IPS-18a (cell line): ENCODE measurements at regions not wholly inside any gene's neighbourhood (a gene's known extent, or its start where the extent isn't known, plus 50 kb on each side); places are given as distances from the start of the nearest gene placed in this dataset.

ENCODE experiments used
- H3K27ac ChIP-seq: one replicate; pipeline ENCODE4 v1.5.1; 2013; ENCODE audit warnings: low read length
- H3K27me3 ChIP-seq: one replicate; pipeline ENCODE4 v1.6.1; 2013; ENCODE audit warnings: mild to moderate bottlenecking, low read length; ENCODE audit not compliant: control insufficient read depth, insufficient read depth
- H3K36me3 ChIP-seq: one replicate; pipeline ENCODE4 v1.6.1; 2013; ENCODE audit warnings: low read depth, low read length; ENCODE audit not compliant: control insufficient read depth
- H3K4me1 ChIP-seq: one replicate; pipeline ENCODE4 v1.6.1; 2013; ENCODE audit warnings: low read depth, low read length; ENCODE audit not compliant: control insufficient read depth
- H3K4me3 ChIP-seq: one replicate; pipeline ENCODE4 v1.5.1; 2013; ENCODE audit warnings: low read length
- H3K9ac ChIP-seq: one replicate; pipeline ENCODE4 v1.6.1; 2013; ENCODE audit warnings: mild to moderate bottlenecking, low read length, moderate library complexity
- H3K9me3 ChIP-seq: one replicate; pipeline ENCODE4 v1.6.1; 2013; ENCODE audit warnings: low read depth, low read length; ENCODE audit not compliant: control insufficient read depth

DNA sequence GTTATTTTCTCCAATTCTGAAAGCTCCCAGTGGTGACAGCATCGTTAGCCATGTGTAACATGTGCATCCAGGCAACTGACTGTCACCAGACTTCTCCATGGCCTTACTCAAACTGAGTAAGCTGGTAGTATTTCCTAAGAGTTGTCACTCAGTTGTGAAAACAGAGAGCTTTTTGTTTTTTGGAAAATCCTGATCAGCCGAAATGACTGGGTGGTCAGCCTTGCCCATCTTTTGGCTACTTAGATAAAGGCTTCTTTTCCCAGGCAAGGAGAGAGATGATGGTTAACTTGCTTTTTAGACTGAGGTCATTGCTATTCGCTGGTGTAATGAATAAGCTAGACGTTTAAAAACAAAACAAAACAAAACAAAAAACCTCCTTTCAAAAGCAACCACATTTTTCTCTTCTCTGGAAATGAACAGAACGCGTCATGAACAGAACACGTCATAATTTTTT is 159.5 kb upstream of the KLF14 start:
- no peak overlapping the region for H3K4me3 ChIP-seq
- H3K27ac ChIP-seq, result no peak overlapping the region
- no peak overlapping the region for H3K9ac ChIP-seq
- H3K27me3 ChIP-seq, result no peaks in the 10 kb centered on the region
- no peaks in the 10 kb centered on the region for H3K9me3 ChIP-seq
- H3K36me3 ChIP-seq, result no peaks in the 10 kb centered on the region
- H3K4me1 ChIP-seq, result peaks cover 12% of the 10 kb centered on the region

DNA sequence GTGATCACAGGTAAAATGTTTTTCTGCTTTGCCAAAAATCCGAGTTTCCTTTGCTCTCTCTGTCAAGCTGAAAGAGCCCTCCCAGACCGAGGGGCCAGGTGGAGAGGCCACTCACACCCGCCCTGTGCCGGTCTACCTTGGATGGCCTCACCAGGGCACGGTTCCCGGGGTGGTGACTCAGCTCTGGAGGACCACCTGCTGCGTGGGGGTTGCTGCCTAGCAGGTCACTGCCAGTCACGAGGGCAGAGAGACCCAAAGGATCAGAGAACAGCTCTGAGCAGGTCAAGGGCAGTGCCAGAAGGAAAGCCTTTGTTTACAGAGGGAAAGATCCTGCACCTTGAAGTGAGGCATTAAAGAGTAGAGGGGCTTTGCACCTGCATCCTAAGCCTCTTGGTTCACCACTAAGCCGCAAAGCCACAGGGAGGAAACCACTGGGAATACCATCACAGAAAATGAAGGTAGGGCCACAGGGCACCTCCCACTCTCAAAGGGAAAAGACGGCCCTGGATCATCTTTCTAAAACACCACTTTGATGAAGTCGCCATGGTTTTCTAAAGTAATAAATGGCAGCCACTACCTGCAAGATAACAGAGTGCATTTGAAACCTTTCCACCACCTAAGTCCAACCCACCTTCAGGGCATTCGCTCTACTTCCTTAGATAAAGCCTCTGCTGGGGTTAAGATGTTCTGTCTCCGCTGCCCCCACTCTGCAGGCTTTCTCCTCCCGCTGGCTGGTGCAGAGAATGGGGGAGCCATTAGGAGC is 160.3 kb upstream of the KLF14 start:
- peaks cover 12% of the 10 kb centered on the region for H3K4me1 ChIP-seq
- H3K9ac ChIP-seq, result no peak overlapping the region
- H3K4me3 ChIP-seq, result no peak overlapping the region
- H3K27me3 ChIP-seq, result no peaks in the 10 kb centered on the region
- no peaks in the 10 kb centered on the region for H3K9me3 ChIP-seq
- no peaks in the 10 kb centered on the region for H3K36me3 ChIP-seq
- H3K27ac ChIP-seq, result no peak overlapping the region

DNA sequence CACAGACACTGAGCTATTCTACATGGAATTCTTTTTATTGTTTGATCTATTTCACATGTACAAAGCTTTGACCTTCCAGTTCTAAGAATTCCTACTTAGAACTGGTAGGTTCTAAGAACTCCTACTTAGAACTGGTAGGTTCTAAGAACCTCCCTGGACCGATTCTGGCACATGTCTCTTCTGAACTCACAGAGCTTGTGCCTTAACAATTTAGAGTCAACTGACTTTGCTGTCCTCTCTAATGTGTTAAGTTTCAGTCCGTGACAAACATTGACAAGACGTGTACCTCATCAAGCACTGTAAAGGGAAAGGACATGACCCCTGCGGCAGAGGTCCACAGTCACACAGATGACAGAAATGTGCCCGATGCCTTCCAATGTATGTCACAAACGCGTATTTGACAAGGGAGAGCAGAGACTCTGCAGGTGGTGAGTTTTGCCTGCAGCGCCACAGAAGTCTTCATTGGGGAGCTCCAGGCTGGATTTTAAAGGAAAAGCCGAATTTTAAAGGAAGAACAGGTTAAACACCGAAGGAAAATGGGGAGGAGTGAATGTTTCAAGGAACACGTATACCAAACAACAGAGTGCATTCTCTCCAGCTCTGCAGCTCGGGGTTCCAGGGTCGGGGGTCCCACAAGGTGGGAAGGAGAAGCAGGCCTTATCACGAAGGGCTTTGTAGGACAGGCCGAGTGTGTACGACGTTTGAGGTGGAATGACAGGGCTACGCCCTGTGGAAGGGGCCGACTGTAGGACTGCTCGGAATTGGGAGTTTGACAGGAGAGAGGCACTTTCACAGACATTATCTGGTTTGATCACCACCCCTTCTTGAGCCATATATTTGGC is 161.1 kb upstream of the KLF14 start:
- H3K36me3 ChIP-seq, result no peaks in the 10 kb centered on the region
- no peaks in the 10 kb centered on the region for H3K27me3 ChIP-seq
- H3K27ac ChIP-seq, result no peak overlapping the region
- no peak overlapping the region for H3K9ac ChIP-seq
- H3K4me1 ChIP-seq, result peaks cover 12% of the 10 kb centered on the region
- no peaks in the 10 kb centered on the region for H3K9me3 ChIP-seq
- no peak overlapping the region for H3K4me3 ChIP-seq

DNA sequence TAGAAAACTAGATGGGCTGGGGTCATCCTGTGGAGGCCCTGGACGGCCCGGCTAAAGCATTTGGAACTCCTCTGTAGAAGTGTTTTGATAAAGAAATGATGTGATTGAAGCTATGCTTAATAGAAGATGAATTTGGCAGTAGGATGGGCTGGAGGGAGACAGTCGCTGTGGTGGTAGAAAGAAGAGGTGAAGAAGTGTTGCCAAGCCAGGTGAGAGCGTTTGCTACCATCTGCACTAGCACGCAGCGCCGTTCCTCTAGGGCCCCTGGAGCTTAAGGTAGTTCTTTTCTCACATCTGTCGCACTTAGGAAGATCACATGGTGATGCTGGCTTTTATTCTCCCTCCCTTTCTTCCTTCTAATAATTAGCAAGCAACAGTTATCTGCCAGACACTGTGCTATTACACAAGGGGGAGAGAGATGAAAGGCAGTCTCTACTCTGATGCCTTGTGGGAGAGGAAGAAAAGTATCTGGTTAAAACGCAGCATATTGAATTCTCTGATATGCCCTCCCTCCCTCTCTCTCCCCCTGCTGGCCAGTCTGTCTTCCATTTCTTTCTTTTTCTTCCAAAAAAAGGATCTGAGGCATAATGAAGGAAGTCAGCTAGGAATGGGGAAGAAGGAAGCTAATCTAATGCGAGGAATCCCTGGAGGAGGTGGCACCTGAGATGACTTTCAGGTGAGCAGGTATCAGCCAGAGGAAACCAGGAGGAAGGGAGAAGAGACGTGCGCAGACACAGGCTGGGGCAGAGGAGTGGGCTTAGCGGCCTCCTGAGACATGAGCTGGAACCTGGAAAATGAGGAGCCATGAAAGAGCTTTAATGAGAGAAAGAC is 162.3 kb upstream of the KLF14 start:
- no peaks in the 10 kb centered on the region for H3K27me3 ChIP-seq
- no peaks in the 10 kb centered on the region for H3K36me3 ChIP-seq
- H3K9me3 ChIP-seq, result no peaks in the 10 kb centered on the region
- H3K4me1 ChIP-seq, result peaks cover 18% of the 10 kb centered on the region
- no peak overlapping the region for H3K4me3 ChIP-seq
- no peak overlapping the region for H3K27ac ChIP-seq
- no peak overlapping the region for H3K9ac ChIP-seq

DNA sequence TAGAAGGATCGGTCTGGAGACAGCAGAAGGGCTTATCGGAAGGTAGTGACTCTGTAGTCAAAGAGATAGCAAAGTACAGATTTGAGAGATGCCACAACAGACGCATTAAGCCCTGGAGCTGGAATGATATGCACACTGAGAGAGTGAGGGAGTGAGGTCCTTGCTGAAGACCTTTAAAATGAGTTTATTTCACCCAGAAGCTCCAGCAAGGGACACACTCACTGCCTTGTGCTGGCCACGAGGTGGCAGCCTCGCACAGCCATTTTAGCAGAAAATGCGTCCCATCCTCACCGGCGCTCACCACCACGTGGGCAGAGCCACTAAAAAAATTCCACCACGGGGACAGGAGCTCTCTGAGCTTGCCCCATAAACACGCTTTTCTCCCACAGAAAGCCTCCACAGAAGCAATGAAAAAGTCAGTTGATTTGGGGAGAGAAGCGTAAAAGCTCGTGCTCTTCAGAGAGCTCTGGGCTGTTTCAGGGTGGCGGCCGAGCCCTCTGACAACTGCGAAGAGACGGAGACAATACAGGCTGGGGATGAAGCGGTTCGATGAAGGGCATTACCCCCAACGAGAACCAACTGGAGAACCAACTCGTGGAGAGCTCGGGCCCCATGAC is 163.0 kb upstream of the KLF14 start:
- Histone ChIP-seq H3K9me3 (no peaks in the 10 kb centered on the region), H3K36me3 (no peaks in the 10 kb centered on the region), H3K4me3 (no peak overlapping the region), H3K27me3 (no peaks in the 10 kb centered on the region), H3K9ac (no peak overlapping the region), H3K27ac (no peak overlapping the region), H3K4me1 (peaks cover 23% of the 10 kb centered on the region)

DNA sequence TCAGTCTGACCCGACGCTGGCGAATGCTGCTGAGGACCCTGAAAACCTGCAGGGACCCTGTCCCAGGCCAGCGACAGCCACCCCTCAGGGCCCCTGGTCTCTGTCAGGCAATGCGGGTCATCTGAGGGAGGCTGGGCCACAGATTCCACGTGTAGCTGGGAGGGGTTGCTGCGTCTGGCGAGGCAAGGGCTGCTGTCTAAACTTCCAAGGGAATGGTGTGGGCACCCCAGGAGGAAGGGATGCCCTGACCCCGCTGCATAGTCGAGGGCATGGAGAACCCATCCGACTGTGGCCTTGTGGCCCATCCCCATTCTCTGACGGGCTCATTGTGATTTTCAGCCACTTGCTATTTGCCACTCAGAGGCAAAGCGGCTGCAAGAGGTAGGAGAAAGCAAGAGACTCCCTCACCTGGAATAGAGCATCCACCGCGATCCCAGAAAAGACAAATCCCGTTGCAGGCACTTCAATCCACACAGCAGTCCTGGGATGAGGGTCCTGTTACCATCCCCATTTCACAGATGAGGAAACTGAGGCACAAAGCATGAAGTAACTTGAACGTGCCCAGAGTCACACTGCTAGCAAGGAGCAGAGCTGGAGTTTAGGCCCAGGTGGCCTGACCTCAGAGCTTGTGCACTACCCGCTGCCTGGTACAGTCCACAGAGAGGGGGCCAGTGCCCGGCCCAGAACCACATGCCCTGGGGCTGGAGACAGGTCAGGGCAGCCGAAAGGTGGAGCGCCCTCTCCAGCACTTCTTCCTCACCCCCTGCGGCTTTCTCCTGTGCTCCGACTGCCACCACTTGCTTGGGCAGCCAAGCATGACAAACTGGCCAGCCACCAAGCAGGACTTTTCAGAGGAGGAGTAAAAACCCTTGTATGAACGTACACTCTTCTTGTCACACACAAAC is 163.8 kb upstream of the KLF14 start:
- Histone ChIP-seq H3K36me3 (no peaks in the 10 kb centered on the region), H3K4me1 (peaks cover 24% of the 10 kb centered on the region), H3K9ac (no peak overlapping the region), H3K4me3 (no peak overlapping the region), H3K27ac (no peak overlapping the region), H3K9me3 (no peaks in the 10 kb centered on the region), H3K27me3 (no peaks in the 10 kb centered on the region)

DNA sequence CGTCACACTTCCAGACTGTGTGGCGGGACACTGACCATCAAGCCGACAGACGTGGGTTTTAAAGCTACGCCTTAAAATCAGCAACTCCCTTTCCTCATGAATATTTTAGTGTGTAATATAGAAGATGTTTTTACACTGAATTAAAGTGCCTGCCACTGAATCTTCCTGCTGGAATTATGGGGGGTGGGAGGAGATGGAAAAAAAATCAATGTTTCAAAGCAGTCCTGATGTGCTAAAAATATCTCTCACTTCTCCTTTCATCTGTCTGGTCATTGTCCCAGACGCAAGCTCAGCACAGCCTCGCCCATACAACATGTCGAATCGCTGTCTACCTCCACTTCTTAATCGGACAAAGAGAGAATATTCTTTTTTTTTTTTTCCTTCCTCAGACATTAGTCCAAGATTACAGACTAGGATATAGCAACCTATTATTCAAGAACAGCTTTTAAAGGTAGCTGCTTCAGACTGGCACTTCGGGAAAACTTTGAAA is 165.1 kb upstream of the KLF14 start:
- no peaks in the 10 kb centered on the region for H3K36me3 ChIP-seq
- H3K4me3 ChIP-seq, result no peak overlapping the region
- H3K27me3 ChIP-seq, result no peaks in the 10 kb centered on the region
- H3K4me1 ChIP-seq, result peaks cover 30% of the 10 kb centered on the region
- no peak overlapping the region for H3K9ac ChIP-seq
- no peaks in the 10 kb centered on the region for H3K9me3 ChIP-seq
- H3K27ac ChIP-seq, result no peak overlapping the region

DNA sequence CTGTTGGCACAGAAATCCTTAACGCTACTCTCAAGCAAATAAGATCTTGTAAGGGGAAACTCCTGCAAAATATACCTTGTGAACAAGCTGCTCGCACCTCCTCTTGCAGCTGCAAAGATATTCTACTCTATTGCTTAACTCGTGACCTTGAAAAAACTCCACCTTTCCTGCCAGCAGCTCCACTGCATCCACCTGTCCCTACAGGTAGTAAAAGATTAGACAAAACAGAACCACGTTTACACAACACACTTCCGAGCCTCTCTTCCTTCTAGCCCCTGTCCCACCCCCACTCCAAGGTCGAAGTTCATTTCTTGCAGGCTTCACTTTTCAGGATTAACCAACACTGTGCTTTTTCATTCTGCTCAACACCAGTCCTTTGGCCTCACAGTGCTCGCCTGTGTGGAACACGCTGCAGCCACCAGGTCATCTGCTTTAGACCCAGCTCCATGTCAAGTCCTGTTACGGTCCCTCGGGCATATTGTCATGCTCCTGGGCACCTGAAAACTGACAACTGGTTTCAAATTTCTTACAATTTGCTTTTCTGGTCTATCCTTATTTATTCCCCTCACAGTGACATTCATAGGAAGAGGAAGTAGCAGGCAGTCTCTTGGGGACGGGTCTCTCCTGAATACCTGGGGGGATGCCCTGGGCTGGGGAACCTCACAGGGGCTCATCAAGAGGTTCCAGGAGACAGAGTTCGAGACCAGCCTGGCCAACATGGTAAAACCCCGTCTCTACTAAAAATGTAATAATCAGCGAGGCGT is 165.8 kb upstream of the KLF14 start:
- Histone ChIP-seq H3K27ac (no peak overlapping the region), H3K4me3 (no peak overlapping the region), H3K27me3 (no peaks in the 10 kb centered on the region), H3K9me3 (no peaks in the 10 kb centered on the region), H3K9ac (no peak overlapping the region), H3K36me3 (no peaks in the 10 kb centered on the region), H3K4me1 (peaks cover 29% of the 10 kb centered on the region)

DNA sequence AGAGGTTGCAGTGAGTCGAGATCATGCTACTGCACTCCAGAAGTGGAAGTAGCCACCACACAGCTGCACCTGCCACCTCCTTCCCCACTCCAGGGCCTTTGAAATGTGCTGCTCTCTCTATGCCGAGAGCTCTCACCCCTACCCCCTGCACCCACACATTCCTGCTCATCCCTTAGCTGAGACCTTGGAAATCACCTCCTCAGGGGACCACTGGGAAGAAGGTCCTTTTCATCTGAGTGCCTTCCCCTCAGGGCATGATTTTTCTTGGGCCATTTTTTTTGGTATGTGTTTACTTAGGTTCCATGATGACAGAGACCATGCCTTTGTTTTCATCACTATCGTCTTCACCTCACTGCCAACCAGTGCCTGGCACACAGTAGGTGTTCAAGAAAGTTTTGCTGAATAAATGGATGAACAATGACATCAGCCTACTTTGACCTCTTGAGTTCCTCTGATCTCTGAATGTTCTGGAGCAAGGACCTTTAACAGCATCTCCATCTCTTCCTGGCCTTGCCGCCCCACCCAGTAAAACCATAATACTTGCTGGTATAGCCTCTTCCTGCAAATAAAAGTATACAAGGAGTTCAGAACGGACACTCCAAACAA is 166.6 kb upstream of the KLF14 start:
- peaks cover 32% of the 10 kb centered on the region for H3K4me1 ChIP-seq
- no peaks in the 10 kb centered on the region for H3K27me3 ChIP-seq
- no peaks in the 10 kb centered on the region for H3K9me3 ChIP-seq
- no peaks in the 10 kb centered on the region for H3K36me3 ChIP-seq
- H3K9ac ChIP-seq, result no peak overlapping the region
- no peak overlapping the region for H3K4me3 ChIP-seq
- no peak overlapping the region for H3K27ac ChIP-seq
